GM21381 (cell line): ENCODE measurements at regions not wholly inside any gene's neighbourhood (a gene's known extent, or its start where the extent isn't known, plus 50 kb on each side); places are given as distances from the start of the nearest gene placed in this dataset.
A peak's percentile ranks its signal among the peaks of the same experiment; 100 is the strongest.

Experiments used
- ATAC-seq: cut with Tn5 transposase; IDR thresholded peaks from one replicate; pipeline ENCODE4 v1.9.1; 2021; ENCODE audit warnings: mild to moderate bottlenecking, moderate library complexity; ENCODE audit not compliant: unreplicated experiment

DNA sequence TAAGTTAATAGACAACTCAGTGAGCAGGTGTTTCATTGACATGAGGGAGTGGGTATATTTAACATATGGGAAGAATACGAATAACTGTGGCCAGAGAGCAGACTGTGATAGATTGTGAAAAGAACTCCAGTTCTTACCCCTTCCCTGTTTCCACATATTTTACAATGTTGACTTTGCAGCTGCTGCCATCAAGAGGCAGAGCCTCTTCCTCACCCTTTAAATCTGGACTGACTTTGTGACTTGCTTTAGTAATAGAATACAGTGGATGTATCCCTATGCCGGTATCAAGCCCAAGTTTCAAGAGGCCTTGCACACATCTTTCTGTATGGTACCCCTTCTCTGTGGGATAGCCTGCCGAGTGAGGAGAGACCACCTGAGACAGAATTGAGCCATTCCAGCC is 356.7 kb downstream of the ETNK1 start:
- no peak for ATAC-seq

GRCh38 chr12:22982635-22983034 is 357.7 kb downstream of the ETNK1 start:
- no peak for ATAC-seq

DNA sequence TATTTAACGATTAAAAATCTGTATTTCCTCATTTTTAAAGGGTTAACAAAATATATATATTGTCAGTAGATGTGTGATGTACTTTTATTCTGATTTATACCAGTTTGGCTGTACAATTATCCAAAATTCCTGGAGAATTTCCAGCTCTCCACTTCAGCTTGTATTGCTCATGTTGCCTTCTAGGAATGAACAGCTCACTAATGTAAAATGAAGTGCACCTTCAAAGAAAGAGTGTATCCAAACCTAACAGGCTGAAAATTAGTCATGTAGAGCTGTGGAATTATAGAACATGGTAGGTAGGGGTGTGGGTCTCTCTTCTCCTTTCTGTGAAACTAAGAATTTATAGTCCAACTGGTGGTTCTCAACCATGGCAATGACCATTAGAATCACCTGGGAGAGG is 362.0 kb downstream of the ETNK1 start:
- no peak for ATAC-seq

- ATAC-seq = no peak
These were observed 365.5 kb downstream of the ETNK1 start for GRCh38 chr12:22990501-22990900.

- ATAC-seq = no peak
These were observed 366.4 kb downstream of the ETNK1 start for GRCh38 chr12:22991250-22991844.

DNA sequence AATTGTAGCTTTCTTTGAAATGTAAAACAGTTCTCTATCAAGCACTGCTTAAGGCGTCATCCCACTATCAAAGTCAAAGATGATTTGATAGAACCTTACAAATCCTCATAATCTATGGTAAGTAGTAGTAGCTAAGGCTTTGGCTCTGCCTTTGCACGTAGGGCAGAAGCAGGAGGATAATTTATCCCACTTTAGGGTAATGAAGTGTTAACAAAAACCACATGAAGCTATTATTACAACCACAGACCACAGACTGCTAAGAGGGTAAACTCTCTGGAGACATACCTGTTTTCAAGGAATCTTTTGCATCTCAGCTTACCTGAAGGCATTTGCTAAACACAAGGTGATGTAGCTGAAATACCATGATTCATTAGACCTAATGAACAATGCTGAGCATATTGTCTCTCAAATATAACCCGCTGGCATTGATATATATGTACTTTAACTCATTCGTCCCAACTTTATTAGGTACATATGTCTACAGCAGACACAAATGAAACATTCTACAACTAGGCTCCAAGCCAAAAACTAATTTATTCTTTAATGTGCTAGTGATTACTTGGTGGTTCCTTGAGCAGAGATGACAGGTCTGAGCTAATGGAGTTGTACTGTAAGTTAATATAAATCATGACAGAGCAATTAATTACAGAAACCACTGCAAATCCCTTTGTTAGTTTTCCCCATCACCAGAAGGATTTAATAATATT is 368.8 kb downstream of the ETNK1 start:
- ATAC-seq = no peak

- ATAC-seq = no peak
These were observed 369.3 kb downstream of the ETNK1 start for GRCh38 chr12:22994316-22994675.

GRCh38 chr12:23001487-23001886 is 376.5 kb downstream of the ETNK1 start:
- no peak for ATAC-seq

GRCh38 chr12:23002381-23002780 is 377.4 kb downstream of the ETNK1 start:
- ATAC-seq = no peak

GRCh38 chr12:23004473-23005020 is 379.6 kb downstream of the ETNK1 start:
- no peak for ATAC-seq

GRCh38 chr12:23005387-23005786 is 380.4 kb downstream of the ETNK1 start:
- ATAC-seq = no peak

GRCh38 chr12:23006413-23006812 is 381.4 kb downstream of the ETNK1 start:
- no peak for ATAC-seq

GRCh38 chr12:23008623-23009022 is 383.7 kb downstream of the ETNK1 start:
- ATAC-seq = no peak

- no peak for ATAC-seq
These were observed 389.8 kb downstream of the ETNK1 start for GRCh38 chr12:23014749-23015148.

DNA sequence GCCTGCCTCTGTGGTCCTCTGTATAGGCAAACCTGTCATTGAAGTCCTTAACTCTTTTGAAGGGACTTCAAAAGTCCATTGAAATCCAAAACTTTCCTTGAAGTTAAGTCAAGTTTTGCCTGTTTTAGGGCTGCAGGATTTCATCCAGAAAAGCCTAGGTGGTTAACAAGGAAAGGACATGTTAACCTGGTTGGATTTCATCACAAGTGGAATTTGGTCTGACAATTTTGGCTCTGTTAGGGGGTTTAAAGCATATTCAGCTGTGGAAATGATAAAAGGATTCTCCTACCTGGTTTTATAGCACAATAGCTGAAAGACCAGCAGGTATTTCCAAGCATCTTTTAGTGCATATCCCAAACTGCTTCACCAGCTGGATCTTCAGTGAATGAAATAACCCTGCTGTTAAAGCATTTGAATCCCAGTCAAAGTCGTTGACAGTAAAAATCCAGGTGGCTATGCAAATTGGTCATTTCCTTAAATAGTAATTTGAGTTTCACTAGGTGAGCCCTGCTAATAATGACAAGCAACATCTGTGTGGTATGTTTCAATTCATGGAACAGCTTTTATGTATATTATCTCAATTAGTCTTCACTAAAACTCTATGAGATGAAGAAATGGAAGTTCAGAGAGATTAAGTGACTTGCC is 400.5 kb downstream of the ETNK1 start:
- ATAC-seq = no peak

DNA sequence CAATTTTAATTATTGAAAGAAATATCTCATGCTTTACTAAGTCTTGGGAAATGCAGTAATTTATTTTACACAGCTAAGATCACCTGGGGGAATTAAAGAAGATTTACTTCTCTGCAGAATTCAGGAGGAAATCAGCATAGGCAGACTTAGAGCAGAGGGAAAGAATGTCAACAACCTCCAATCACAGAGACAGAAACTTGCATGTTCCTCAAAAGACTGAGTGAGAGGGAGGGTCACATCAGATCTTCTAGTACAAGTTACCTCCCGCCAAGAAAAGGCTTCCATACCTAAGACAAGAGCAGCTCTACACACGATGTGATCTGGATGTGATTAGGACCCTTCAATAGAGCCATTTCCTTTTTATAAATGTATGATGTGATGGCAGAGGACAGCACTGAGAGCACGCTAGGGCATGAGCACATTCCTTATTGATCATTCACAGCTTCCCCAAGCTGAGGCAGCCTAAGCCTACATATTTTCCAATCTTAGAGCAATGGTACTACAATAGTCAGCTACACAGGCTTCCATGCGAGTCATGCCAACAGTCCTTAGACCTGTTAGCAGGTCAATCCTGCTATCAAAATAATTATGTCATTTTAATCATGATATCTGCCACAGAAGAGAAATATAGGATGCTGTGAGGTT is 403.3 kb downstream of the ETNK1 start:
- ATAC-seq = no peak

- ATAC-seq = no peak
These were observed 404.2 kb downstream of the ETNK1 start for GRCh38 chr12:23029185-23029584.

- ATAC-seq = no peak
These were observed 414.9 kb downstream of the ETNK1 start for GRCh38 chr12:23039834-23040233.

DNA sequence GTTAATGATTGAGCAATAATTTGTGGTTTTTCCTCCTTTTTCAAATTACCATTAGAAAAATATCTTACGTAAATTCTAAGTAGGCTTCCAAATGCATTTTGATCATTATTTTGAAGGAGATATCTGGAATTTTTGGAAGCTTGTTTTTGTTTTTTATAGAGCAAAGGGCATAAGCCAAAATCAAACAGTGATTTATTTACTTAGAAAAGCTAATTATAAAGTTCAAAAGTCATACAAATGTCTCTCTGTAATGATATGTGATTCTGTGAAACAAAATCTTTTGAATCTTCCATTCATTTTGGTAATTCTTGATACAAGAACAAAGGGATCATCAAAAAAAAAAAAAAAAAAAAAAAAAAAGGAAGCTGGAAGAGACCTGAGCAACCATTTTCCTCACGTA is 416.8 kb downstream of the ETNK1 start:
- ATAC-seq = no peak

DNA sequence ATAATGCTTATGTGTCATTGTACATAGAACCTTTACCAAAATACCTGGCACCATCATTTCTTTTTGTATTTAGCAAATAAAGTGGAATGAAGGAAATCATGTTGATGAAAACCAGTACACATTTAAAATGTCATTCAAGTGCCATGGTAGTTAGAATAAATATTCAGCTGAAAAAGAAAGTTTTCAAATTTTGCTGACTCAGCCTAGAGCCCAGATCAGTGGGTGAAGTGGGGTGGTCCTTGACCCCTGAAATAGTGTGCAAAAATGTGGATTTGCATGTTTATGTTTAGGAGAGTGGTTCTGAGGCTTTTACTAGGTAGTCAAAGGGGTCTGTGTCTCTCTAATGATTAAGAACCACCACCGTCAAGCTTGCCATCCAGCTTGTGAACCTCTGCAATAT is 418.7 kb downstream of the ETNK1 start:
- no peak for ATAC-seq

DNA sequence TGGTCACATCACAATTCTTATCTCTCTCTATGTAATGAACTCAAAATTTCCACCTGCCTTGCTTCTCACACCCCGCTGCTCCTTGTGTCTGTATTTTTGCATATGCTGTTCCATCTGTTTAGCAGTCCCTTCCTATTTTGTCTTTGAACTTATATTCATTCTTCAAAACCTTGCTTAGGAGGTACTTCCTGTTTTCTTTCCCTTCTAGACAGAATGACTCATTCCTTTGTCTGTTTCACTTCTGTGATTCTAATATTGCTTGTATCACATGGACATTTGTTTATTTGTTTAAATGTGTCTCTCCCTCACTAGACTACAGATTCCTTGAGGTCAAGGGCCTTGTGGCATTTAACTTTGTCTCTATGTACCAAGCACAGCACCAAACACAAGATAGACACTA is 424.2 kb downstream of the ETNK1 start:
- ATAC-seq = peak; percentile 58

GRCh38 chr12:23055004-23055403 is 430.0 kb downstream of the ETNK1 start:
- ATAC-seq = no peak
